WTC11 (cell line): ENCODE measurements at regions not wholly inside any gene's neighbourhood (a gene's known extent, or its start where the extent isn't known, plus 50 kb on each side); places are given as distances from the start of the nearest gene placed in this dataset.

ENCODE experiments used
- ATAC-seq: fragments of 200-7000 bp; cut with Tn5 transposase; 2 replicates; pipeline ENCODE4 v1.10.0; 2021; ENCODE audit warnings: mild to moderate bottlenecking, moderate library complexity
- CTCF ChIA-PET: fragments of 300-600 bp; sonication (Branson Sonifier 250); formaldehyde crosslinking; loops from one replicate; lab custom pipeline; 2021; ENCODE audit warnings: antibody characterized with exemption; lab: Charles Lee
- POLR2A ChIA-PET: fragments of 350-600 bp; sonication (Branson Sonifier 250); formaldehyde crosslinking; loops from one replicate; lab custom pipeline; 2021; ENCODE audit warnings: antibody characterized with exemption; lab: Charles Lee
- DNase-seq: peaks from one replicate; pipeline ENCODE4 v3.0.0; 2021; ENCODE audit warnings: low spot score
- H3K27ac Mint-ChIP-seq: 2 replicates; pipeline ENCODE4 v1.8.0; 2021; ENCODE audit warnings: mixed read lengths
- H3K27me3 Mint-ChIP-seq: 2 replicates; pipeline ENCODE4 v1.8.0; 2021; ENCODE audit warnings: low read depth, mild to moderate bottlenecking, moderate library complexity, mixed read lengths
- H3K36me3 Mint-ChIP-seq: 2 replicates; pipeline ENCODE4 v1.8.0; 2021; ENCODE audit warnings: mixed read lengths
- H3K4me1 Mint-ChIP-seq: 2 replicates; pipeline ENCODE4 v1.8.0; 2022; ENCODE audit warnings: mixed read lengths
- H3K4me3 Mint-ChIP-seq: 2 replicates; pipeline ENCODE4 v1.8.0; 2021; ENCODE audit warnings: mild to moderate bottlenecking, moderate library complexity, mixed read lengths
- H3K9me3 Mint-ChIP-seq: 2 replicates; pipeline ENCODE4 v1.8.0; 2021; ENCODE audit warnings: mixed read lengths
- AFF4 ChIP-seq: sonication (generic); formaldehyde crosslinking; IDR thresholded peaks from 2 replicates; pipeline ENCODE4 v1.8.1; 2023; ENCODE audit warnings: mild to moderate bottlenecking, missing genetic modification reagents, borderline replicate concordance
- ARID4B ChIP-seq: sonication (generic); formaldehyde crosslinking; IDR thresholded peaks from 2 replicates; pipeline ENCODE4 v1.8.0; 2023; ENCODE audit warnings: missing genetic modification reagents, mild to moderate bottlenecking, borderline replicate concordance
- E2F1 ChIP-seq: sonication (generic); formaldehyde crosslinking; IDR thresholded peaks from 2 replicates; pipeline ENCODE4 v1.8.0; 2022; ENCODE audit warnings: mild to moderate bottlenecking, missing genetic modification reagents
- ELF4 ChIP-seq: sonication (generic); formaldehyde crosslinking; IDR thresholded peaks from 2 replicates; pipeline ENCODE4 v1.8.1; 2022; ENCODE audit warnings: low read depth, mild to moderate bottlenecking, moderate library complexity, missing genetic modification reagents
- EMX1 ChIP-seq: fragments of 250-450 bp; sonication (Bioruptor Pico); IDR thresholded peaks from 2 replicates; pipeline ENCODE4 v1.8.0; 2021; ENCODE audit warnings: mild to moderate bottlenecking
- FOXJ3 ChIP-seq: sonication (generic); formaldehyde crosslinking; IDR thresholded peaks from 2 replicates; pipeline ENCODE4 v1.9.0; 2021; ENCODE audit warnings: missing genetic modification reagents, mild to moderate bottlenecking, borderline replicate concordance
- GRHL2 ChIP-seq: fragments of 250-450 bp; sonication (Bioruptor Pico); IDR thresholded peaks from 2 replicates; pipeline ENCODE4 v1.8.0; 2022; ENCODE audit warnings: mild to moderate bottlenecking, moderate library complexity; ENCODE audit not compliant: insufficient replicate concordance, severe bottlenecking
- GTF2I ChIP-seq: fragments of 250-450 bp; sonication (Bioruptor Pico); conservative IDR thresholded peaks from 2 replicates; pipeline ENCODE4 v1.4.0; 2021; ENCODE audit warnings: mild to moderate bottlenecking
- MYBL2 ChIP-seq: sonication (generic); formaldehyde crosslinking; IDR thresholded peaks from 2 replicates; pipeline ENCODE4 v1.8.1; 2023; ENCODE audit warnings: mild to moderate bottlenecking, moderate library complexity, missing genetic modification reagents
- NFATC4 ChIP-seq: fragments of 250-450 bp; sonication (Bioruptor Pico); IDR thresholded peaks from 2 replicates; pipeline ENCODE4 v1.9.0; 2021; ENCODE audit warnings: mild to moderate bottlenecking
- TEAD1 ChIP-seq: sonication (generic); formaldehyde crosslinking; IDR thresholded peaks from 2 replicates; pipeline ENCODE4 v1.8.0; 2022; ENCODE audit warnings: mild to moderate bottlenecking, missing genetic modification reagents
- TEAD4 ChIP-seq: sonication (generic); formaldehyde crosslinking; IDR thresholded peaks from 2 replicates; pipeline ENCODE4 v1.8.0; 2022; ENCODE audit warnings: mild to moderate bottlenecking, missing genetic modification reagents
- ZBTB21 ChIP-seq: sonication (generic); formaldehyde crosslinking; IDR thresholded peaks from 2 replicates; pipeline ENCODE4 v1.8.1; 2023; ENCODE audit warnings: mild to moderate bottlenecking, missing genetic modification reagents, borderline replicate concordance
- ZMAT4 ChIP-seq: fragments of 250-450 bp; sonication (Bioruptor Pico); IDR thresholded peaks from 2 replicates; pipeline ENCODE4 v1.9.0; 2021; ENCODE audit warnings: mild to moderate bottlenecking
- ZNF232 ChIP-seq: sonication (generic); formaldehyde crosslinking; IDR thresholded peaks from 2 replicates; pipeline ENCODE4 v1.8.0; 2022; ENCODE audit warnings: mild to moderate bottlenecking, missing genetic modification reagents
- ZNF281 ChIP-seq: sonication (generic); formaldehyde crosslinking; IDR thresholded peaks from 2 replicates; pipeline ENCODE4 v1.8.0; 2023; ENCODE audit warnings: mild to moderate bottlenecking, missing genetic modification reagents
- ZNF317 ChIP-seq: sonication (generic); formaldehyde crosslinking; IDR thresholded peaks from 2 replicates; pipeline ENCODE4 v1.8.1; 2023; ENCODE audit warnings: low read depth, mild to moderate bottlenecking, moderate library complexity, missing genetic modification reagents, borderline replicate concordance
- ZNF423 ChIP-seq: fragments of 250-450 bp; sonication (Bioruptor Pico); IDR thresholded peaks from 2 replicates; pipeline ENCODE4 v2.1.2; 2022; ENCODE audit warnings: mild to moderate bottlenecking, moderate library complexity

GRCh38 chr2:117698819-117699218 is 115.7 kb upstream of the DDX18 start (continued):
- TF ChIP-seq ZNF281, result no peak
- TF ChIP-seq ZNF232, result no peak
- TF ChIP-seq GRHL2 (CRISPR knock-in tag), result no peak

- Mint-ChIP-seq H3K4me1 (peaks cover 4% of the 10 kb centered on the region), H3K27ac (no peak overlapping the region), H3K36me3 (no peaks in the 10 kb centered on the region), H3K27me3 (no peaks in the 10 kb centered on the region), H3K4me3 (no peak overlapping the region), H3K9me3 (peaks cover 7% of the 10 kb centered on the region)
- no peak for TF ChIP-seq GTF2I
- TF ChIP-seq ZBTB21 (CRISPR knock-in tag), result no peak
- TF ChIP-seq ZMAT4 (CRISPR knock-in tag), result no peak
- DNase-seq (no peak), ATAC-seq (no peak)
- POLR2A ChIA-PET, result no interaction called here
- CTCF ChIA-PET, result no interaction called here
Measured at GRCh38 chr2:117700471-117700870, 114.0 kb upstream of the DDX18 start.

- ChIA-PET CTCF (no interaction called here), POLR2A (no interaction called here)
- no peaks in the 10 kb centered on the region for H3K36me3 Mint-ChIP-seq
- no peaks in the 10 kb centered on the region for H3K27me3 Mint-ChIP-seq
- H3K4me1 Mint-ChIP-seq, result peaks cover 4% of the 10 kb centered on the region
- no peak for ATAC-seq
- H3K4me3 Mint-ChIP-seq, result no peak overlapping the region
- H3K27ac Mint-ChIP-seq, result no peak overlapping the region
- no peak for DNase-seq
- peaks cover 7% of the 10 kb centered on the region for H3K9me3 Mint-ChIP-seq
- TF ChIP-seq FOXJ3 (CRISPR knock-in tag) (no peak), NFATC4 (CRISPR knock-in tag) (no peak), TEAD4 (no peak), ELF4 (CRISPR knock-in tag) (no peak), AFF4 (no peak), ZBTB21 (CRISPR knock-in tag) (no peak), ZNF423 (CRISPR knock-in tag) (no peak), ZNF317 (CRISPR knock-in tag) (no peak), EMX1 (no peak), ARID4B (CRISPR knock-in tag) (no peak), TEAD1 (CRISPR knock-in tag) (no peak), E2F1 (CRISPR knock-in tag) (no peak), MYBL2 (CRISPR knock-in tag) (no peak)
- TF ChIP-seq, all 79 proteins: peak for 0
Measured at GRCh38 chr2:117701365-117701764, 113.1 kb upstream of the DDX18 start.
